ENCODE measurements at regions not wholly inside any gene's neighbourhood (a gene's known extent, or its start where the extent isn't known, plus 50 kb on each side); places are given as distances from the start of the nearest gene placed in this dataset.
"Not testable (repeated sequence)": the region's sequence is repeated elsewhere in the genome, so short reads cannot be mapped to it uniquely, and the experiment has no call there.

DNA sequence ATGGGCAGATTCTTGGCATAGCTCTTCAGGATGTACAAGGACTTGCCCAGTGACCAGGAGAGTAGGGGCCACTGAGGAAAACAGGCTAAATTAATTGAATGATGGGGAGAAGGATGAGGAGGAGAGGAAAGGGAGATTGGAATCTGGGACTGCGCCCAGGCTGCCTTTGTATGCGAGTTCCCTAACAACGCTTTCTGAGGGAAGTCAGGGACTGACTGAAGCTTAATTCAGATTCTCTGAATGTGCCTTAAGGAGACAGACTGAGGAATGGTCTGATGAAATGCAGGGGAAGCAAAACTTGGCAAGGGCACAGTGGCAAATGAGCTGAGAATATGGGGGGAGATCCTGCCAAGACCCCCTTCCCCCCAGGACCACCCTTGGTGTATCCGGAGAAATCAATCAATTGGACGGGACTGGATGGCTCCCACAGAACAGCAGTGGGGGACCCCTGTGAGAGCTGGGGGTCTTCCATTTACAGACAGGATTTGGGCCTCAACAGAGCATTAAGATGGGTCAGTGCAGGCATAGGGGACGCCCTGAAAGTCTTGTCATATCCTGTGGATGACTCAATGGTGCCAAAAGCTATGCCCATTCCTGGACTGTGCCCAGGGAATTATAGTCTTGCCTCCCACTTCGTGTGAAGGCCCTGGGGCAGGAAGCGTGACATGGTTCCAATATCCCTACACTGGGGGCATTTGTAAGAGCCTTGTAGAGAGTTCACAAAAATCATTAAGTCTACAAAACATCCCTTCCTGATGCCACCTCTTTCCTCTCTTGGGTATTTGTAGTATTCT lies 215.5 kb upstream of the TNC start:
- H3K4me1 ChIP-seq (ENCODE audit: insufficient read depth): no peaks in the 10 kb centered on the region
- H3K4me2 ChIP-seq: no peak overlapping the region
- H3K27me3 ChIP-seq: no peaks in the 10 kb centered on the region
- no peaks in the 10 kb centered on the region for H3K9me3 ChIP-seq (ENCODE audit: low read depth)
- no peak for DNase-seq (ENCODE audit: low spot score)
- H3K4me3 ChIP-seq: no peak overlapping the region
- no peaks in the 10 kb centered on the region for H4K20me1 ChIP-seq (ENCODE audit: insufficient read depth, poor library complexity, severe bottlenecking)
- H2AFZ ChIP-seq: no peak overlapping the region
- H3K79me2 ChIP-seq: no peaks in the 10 kb centered on the region
- no peaks in the 10 kb centered on the region for H3K36me3 ChIP-seq (replicated peaks; ENCODE audit: insufficient read depth, low read depth)
- TF ChIP-seq EZH2 (IDR thresholded peaks at IDR 0.05; ENCODE audit: borderline replicate concordance): no peak
- TF ChIP-seq, protein P1, sequence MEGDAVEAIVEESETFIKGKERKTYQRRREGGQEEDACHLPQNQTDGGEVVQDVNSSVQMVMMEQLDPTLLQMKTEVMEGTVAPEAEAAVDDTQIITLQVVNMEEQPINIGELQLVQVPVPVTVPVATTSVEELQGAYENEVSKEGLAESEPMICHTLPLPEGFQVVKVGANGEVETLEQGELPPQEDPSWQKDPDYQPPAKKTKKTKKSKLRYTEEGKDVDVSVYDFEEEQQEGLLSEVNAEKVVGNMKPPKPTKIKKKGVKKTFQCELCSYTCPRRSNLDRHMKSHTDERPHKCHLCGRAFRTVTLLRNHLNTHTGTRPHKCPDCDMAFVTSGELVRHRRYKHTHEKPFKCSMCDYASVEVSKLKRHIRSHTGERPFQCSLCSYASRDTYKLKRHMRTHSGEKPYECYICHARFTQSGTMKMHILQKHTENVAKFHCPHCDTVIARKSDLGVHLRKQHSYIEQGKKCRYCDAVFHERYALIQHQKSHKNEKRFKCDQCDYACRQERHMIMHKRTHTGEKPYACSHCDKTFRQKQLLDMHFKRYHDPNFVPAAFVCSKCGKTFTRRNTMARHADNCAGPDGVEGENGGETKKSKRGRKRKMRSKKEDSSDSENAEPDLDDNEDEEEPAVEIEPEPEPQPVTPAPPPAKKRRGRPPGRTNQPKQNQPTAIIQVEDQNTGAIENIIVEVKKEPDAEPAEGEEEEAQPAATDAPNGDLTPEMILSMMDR (IDR thresholded peaks at IDR 0.05; ENCODE audit: poor library complexity): no peak
- no peak overlapping the region for H3K27ac ChIP-seq
- H3K9me2 ChIP-seq (replicated peaks; ENCODE audit: insufficient read depth): no peaks in the 10 kb centered on the region
- WGBS (ENCODE audit: low lambda C conversion rate, missing lambda C conversion rate): 96% methylated on average over 8 of the region's 8 CpGs

- no peaks in the 10 kb centered on the region for H3K9me2 ChIP-seq (replicated peaks; ENCODE audit: insufficient read depth)
- H2AFZ ChIP-seq: no peak overlapping the region
- no peak overlapping the region for H3K27ac ChIP-seq
- H3K27me3 ChIP-seq: no peaks in the 10 kb centered on the region
- no peak for DNase-seq (ENCODE audit: low spot score)
- no peaks in the 10 kb centered on the region for H4K20me1 ChIP-seq (ENCODE audit: insufficient read depth, poor library complexity, severe bottlenecking)
- H3K4me3 ChIP-seq: no peak overlapping the region
- H3K4me2 ChIP-seq: no peak overlapping the region
- H3K9me3 ChIP-seq (ENCODE audit: low read depth): no peaks in the 10 kb centered on the region
- no peaks in the 10 kb centered on the region for H3K79me2 ChIP-seq
- no peaks in the 10 kb centered on the region for H3K4me1 ChIP-seq (ENCODE audit: insufficient read depth)
- no peak for TF ChIP-seq EZH2phosphoT487 (IDR thresholded peaks at IDR 0.05; ENCODE audit: low read depth, severe bottlenecking, unreplicated experiment)
- H3K36me3 ChIP-seq (replicated peaks; ENCODE audit: insufficient read depth, low read depth): no peaks in the 10 kb centered on the region
- WGBS (ENCODE audit: low lambda C conversion rate, missing lambda C conversion rate): 88% methylated on average over 5 of the region's 5 CpGs
These were observed 217.5 kb upstream of the TNC start for GRCh38 chr9:115335439-115335838.

DNA sequence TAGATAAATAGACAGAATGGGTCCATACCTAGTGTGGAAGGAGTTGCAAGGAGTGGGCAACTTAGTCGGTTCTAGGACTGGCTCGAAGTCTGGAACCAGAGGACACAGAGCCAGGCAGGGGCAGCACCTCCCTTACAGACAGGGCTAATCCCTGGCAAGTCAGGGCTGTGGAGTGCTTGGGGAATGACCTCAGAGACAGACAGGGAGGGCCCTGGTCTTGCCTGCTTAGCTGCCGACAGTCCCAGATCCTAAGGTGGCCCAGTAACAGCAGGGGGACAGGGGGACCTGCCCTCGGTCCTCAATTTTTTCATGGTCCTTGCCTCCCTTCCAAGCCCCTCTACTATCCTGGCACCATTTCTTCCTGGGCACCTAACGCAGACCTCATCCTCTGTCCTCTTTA lies 222.4 kb upstream of the TNC start:
- Histone ChIP-seq H3K4me1 (ENCODE audit: insufficient read depth) (no peaks in the 10 kb centered on the region), H3K9me3 (ENCODE audit: low read depth) (no peaks in the 10 kb centered on the region), H3K9me2 (replicated peaks; ENCODE audit: insufficient read depth) (no peaks in the 10 kb centered on the region), H2AFZ (no peak overlapping the region), H3K27ac (no peak overlapping the region), H3K4me2 (no peak overlapping the region), H3K36me3 (replicated peaks; ENCODE audit: insufficient read depth, low read depth) (no peaks in the 10 kb centered on the region), H4K20me1 (ENCODE audit: insufficient read depth, poor library complexity, severe bottlenecking) (no peaks in the 10 kb centered on the region), H3K79me2 (no peaks in the 10 kb centered on the region), H3K27me3 (no peaks in the 10 kb centered on the region), H3K4me3 (no peak overlapping the region)
- 88% methylated on average over 5 of the region's 5 CpGs for WGBS (ENCODE audit: low lambda C conversion rate, missing lambda C conversion rate)
- no peak for DNase-seq (ENCODE audit: low spot score)
- no peak for TF ChIP-seq EZH2phosphoT487 (IDR thresholded peaks at IDR 0.05; ENCODE audit: low read depth, severe bottlenecking, unreplicated experiment)
- no peak for TF ChIP-seq EZH2 (IDR thresholded peaks at IDR 0.05; ENCODE audit: borderline replicate concordance)
- TF ChIP-seq, protein P1 (IDR thresholded peaks at IDR 0.05; ENCODE audit: poor library complexity): no peak

DNA sequence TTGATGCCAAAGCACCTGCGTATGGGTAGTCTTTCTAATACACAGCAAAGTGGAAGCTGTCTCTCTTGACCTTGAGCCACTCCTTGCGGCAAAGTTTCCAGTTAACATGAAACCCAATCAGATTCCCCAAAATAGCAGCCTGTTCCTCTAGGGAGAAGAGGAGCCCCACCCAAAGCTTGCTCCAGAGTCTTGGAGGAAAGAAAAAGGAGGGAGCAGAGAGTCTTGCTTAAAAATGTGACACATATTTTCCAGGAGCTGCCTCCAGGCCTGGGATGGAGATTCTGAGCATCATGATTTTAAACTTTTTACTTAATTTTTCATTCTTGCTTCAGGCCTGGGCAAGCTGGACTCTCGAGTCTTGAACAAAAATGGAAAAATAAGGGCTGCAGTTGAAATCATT lies 223.5 kb upstream of the TNC start:
- H3K9me3 ChIP-seq (ENCODE audit: low read depth): no peaks in the 10 kb centered on the region
- H2AFZ ChIP-seq: no peak overlapping the region
- no peak overlapping the region for H3K4me2 ChIP-seq
- DNase-seq (ENCODE audit: low spot score): no peak
- H3K4me1 ChIP-seq (ENCODE audit: insufficient read depth): no peaks in the 10 kb centered on the region
- H3K36me3 ChIP-seq (replicated peaks; ENCODE audit: insufficient read depth, low read depth): no peaks in the 10 kb centered on the region
- 75% methylated on average over 3 of the region's 3 CpGs for WGBS (ENCODE audit: low lambda C conversion rate, missing lambda C conversion rate)
- no peaks in the 10 kb centered on the region for H3K79me2 ChIP-seq
- TF ChIP-seq EZH2phosphoT487 (IDR thresholded peaks at IDR 0.05; ENCODE audit: low read depth, severe bottlenecking, unreplicated experiment) (no peak), EZH2 (IDR thresholded peaks at IDR 0.05; ENCODE audit: borderline replicate concordance) (no peak)
- TF ChIP-seq, protein P1 (IDR thresholded peaks at IDR 0.05; ENCODE audit: poor library complexity): no peak
- H3K27me3 ChIP-seq: no peaks in the 10 kb centered on the region
- no peak overlapping the region for H3K27ac ChIP-seq
- no peak overlapping the region for H3K4me3 ChIP-seq
- H4K20me1 ChIP-seq (ENCODE audit: insufficient read depth, poor library complexity, severe bottlenecking): no peaks in the 10 kb centered on the region
- no peaks in the 10 kb centered on the region for H3K9me2 ChIP-seq (replicated peaks; ENCODE audit: insufficient read depth)

DNA sequence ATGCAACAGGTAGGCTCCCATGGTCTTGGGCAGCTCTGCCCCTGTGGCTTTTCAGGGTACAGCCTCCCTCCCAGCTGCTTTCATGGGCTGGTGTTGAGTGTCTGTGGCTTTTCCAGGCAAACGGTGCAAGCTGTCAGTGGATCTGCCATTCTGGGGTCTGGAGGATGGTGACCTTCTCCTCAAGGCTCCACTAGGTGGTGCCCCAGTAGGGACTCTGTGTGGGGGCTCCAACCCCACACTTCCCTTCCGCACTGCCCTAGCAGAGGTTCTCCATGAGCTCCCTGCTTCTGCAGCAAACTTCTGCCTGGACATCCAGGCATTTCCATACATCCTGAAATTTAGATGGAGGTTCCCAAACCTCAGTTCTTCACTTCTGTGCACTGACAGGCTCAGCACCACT lies 229.8 kb upstream of the TNC start:
- H3K9me2 ChIP-seq (replicated peaks; ENCODE audit: insufficient read depth): not testable (repeated sequence)
- 90% methylated on average over 2 of the region's 2 CpGs for WGBS (ENCODE audit: low lambda C conversion rate, missing lambda C conversion rate)

DNA sequence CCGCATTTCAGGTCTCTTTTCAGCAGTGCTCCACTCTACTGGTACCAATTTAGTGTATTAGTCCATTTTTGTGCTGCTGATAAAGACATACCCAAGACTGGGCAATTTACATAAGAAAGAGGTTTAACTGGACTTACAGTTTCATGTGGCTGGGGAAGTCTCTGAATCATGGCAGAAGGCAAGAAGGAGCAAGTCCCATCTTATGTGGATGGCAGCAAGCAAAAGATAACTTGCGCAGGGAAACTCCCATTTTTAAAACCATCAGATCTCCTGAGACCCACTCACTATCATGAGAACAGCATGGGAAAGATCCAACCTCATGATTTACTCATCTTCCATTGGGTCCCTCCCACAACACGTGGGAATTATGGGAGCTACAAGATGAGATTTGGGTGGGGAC lies 231.0 kb upstream of the TNC start:
- not testable (repeated sequence) for H3K9me2 ChIP-seq (replicated peaks; ENCODE audit: insufficient read depth); H3K36me3 ChIP-seq (replicated peaks; ENCODE audit: insufficient read depth, low read depth); H3K27ac ChIP-seq; H3K79me2 ChIP-seq; H3K4me3 ChIP-seq; H3K9me3 ChIP-seq (ENCODE audit: low read depth); H4K20me1 ChIP-seq (ENCODE audit: insufficient read depth, poor library complexity, severe bottlenecking); H3K4me1 ChIP-seq (ENCODE audit: insufficient read depth); H3K27me3 ChIP-seq; DNase-seq (ENCODE audit: low spot score); H2AFZ ChIP-seq; H3K4me2 ChIP-seq
- WGBS (ENCODE audit: low lambda C conversion rate, missing lambda C conversion rate): 79% methylated on average over 3 of the region's 3 CpGs

More for the DNA sequence above, 229.8 kb upstream of the TNC start:
- H3K27me3 ChIP-seq; H3K79me2 ChIP-seq; H4K20me1 ChIP-seq (ENCODE audit: insufficient read depth, poor library complexity, severe bottlenecking); H2AFZ ChIP-seq; H3K9me3 ChIP-seq (ENCODE audit: low read depth); H3K4me2 ChIP-seq; H3K36me3 ChIP-seq (replicated peaks; ENCODE audit: insufficient read depth, low read depth); H3K4me3 ChIP-seq; DNase-seq (ENCODE audit: low spot score); H3K27ac ChIP-seq; H3K4me1 ChIP-seq (ENCODE audit: insufficient read depth): not testable (repeated sequence)
